IMR-90 (cell line): ENCODE measurements at regions not wholly inside any gene's neighbourhood (a gene's known extent, or its start where the extent isn't known, plus 50 kb on each side); places are given as distances from the start of the nearest gene placed in this dataset.

ENCODE experiments used
- ATAC-seq: fragments of 200-7000 bp; cut with Tn5 transposase; 2 replicates; pipeline ENCODE4 v1.9.1; 2020; ENCODE audit warnings: low read depth, mild to moderate bottlenecking, moderate library complexity
- BruUV-seq: library from RNA; stranded (reverse); fragments of 400-500 nt; replicated peaks from 2 replicates; lab custom pipeline; 2021; lab: Mats Ljungman, UMichigan
- CTCF ChIA-PET: fragments of 300-600 bp; formaldehyde crosslinking; extraction: SDS; loops from one replicate; lab custom pipeline; 2021; ENCODE audit warnings: antibody characterized with exemption; lab: Yijun Ruan, JAX
- POLR2A ChIA-PET: fragments of 300-600 bp; sonication (Branson Sonifier 250); formaldehyde crosslinking; loops from one replicate; lab custom pipeline; 2022; ENCODE audit warnings: antibody characterized with exemption; ENCODE audit not compliant: unreplicated experiment; lab: Charles Lee
- DNase-seq: peaks from one replicate; pipeline ENCODE4 v3.0.0; 2013
- H2AFZ ChIP-seq: replicated peaks from 2 replicates; pipeline ENCODE3; 2013; ENCODE audit warnings: low read length, mild to moderate bottlenecking; ENCODE audit not compliant: poor library complexity
- H2AK5ac ChIP-seq: 2 replicates; pipeline ENCODE4 v1.6.1; 2013; ENCODE audit warnings: low read depth, low read length, inconsistent platforms
- H2AK9ac ChIP-seq: replicated peaks from 2 replicates; pipeline ENCODE3; 2013; ENCODE audit warnings: mild to moderate bottlenecking, low read depth, low read length, moderate library complexity; ENCODE audit not compliant: poor library complexity
- H2BK120ac ChIP-seq: 2 replicates; pipeline ENCODE4 v1.6.1; 2013; ENCODE audit warnings: low read depth, low read length, inconsistent platforms
- H2BK15ac ChIP-seq: 3 replicates; pipeline ENCODE4 v1.6.1; 2013; ENCODE audit warnings: low read depth, low read length, inconsistent platforms
- H2BK20ac ChIP-seq: 2 replicates; pipeline ENCODE4 v1.6.1; 2013; ENCODE audit warnings: low read depth, mild to moderate bottlenecking, inconsistent platforms, low read length, moderate library complexity
- H2BK5ac ChIP-seq: 2 replicates; pipeline ENCODE4 v1.6.1; 2013; ENCODE audit warnings: mild to moderate bottlenecking, low read depth, low read length, inconsistent platforms; ENCODE audit not compliant: poor library complexity, severe bottlenecking
- H3K14ac ChIP-seq: replicated peaks from 2 replicates; pipeline ENCODE4 v1.6.1; 2013; ENCODE audit warnings: low read depth, low read length, inconsistent platforms
- H3K18ac ChIP-seq: 2 replicates; pipeline ENCODE4 v1.6.1; 2013; ENCODE audit warnings: low read depth, low read length, control low read depth
- H3K23ac ChIP-seq: 2 replicates; pipeline ENCODE4 v1.6.1; 2013; ENCODE audit warnings: low read depth, low read length, inconsistent platforms
- H3K27ac ChIP-seq: 2 replicates; pipeline ENCODE4 v1.5.1; 2013; ENCODE audit warnings: mild to moderate bottlenecking, control low read depth, low read length; ENCODE audit not compliant: insufficient read depth
- H3K27me3 ChIP-seq: 2 replicates; pipeline ENCODE4 v1.6.1; 2013; ENCODE audit warnings: low read length; ENCODE audit not compliant: control insufficient read depth, insufficient read depth
- H3K36me3 ChIP-seq: 2 replicates; pipeline ENCODE4 v1.6.1; 2013; ENCODE audit warnings: low read length, mixed read lengths; ENCODE audit not compliant: control insufficient read depth, insufficient read depth
- H3K4ac ChIP-seq: 2 replicates; pipeline ENCODE4 v1.6.1; 2013; ENCODE audit warnings: low read depth, low read length, inconsistent platforms
- H3K4me1 ChIP-seq: 2 replicates; pipeline ENCODE4 v1.6.1; 2013; ENCODE audit warnings: low read length, mixed read lengths; ENCODE audit not compliant: control insufficient read depth, insufficient read depth
- H3K4me2 ChIP-seq: 2 replicates; pipeline ENCODE4 v1.6.1; 2013; ENCODE audit warnings: low read depth, mild to moderate bottlenecking, control low read depth, low read length, moderate library complexity
- H3K4me3 ChIP-seq: 2 replicates; pipeline ENCODE4 v1.5.1; 2013; ENCODE audit warnings: low read depth, mild to moderate bottlenecking, control low read depth, low read length, moderate library complexity; ENCODE audit not compliant: insufficient read depth
- H3K56ac ChIP-seq: 2 replicates; pipeline ENCODE4 v1.6.1; 2013; ENCODE audit warnings: low read length, inconsistent platforms; ENCODE audit not compliant: insufficient read depth; ENCODE audit errors: extremely low read depth
- H3K79me1 ChIP-seq, 2 experiments: 2 replicates each; pipeline ENCODE4 v1.6.1; 2013; ENCODE audit warnings: low read length in 2 of 2, inconsistent platforms in 1 of 2, low read depth in 1 of 2
- H3K9ac ChIP-seq: 2 replicates; pipeline ENCODE4 v1.6.1; 2013; ENCODE audit warnings: low read depth, low read length, control low read depth
- H3K9me1 ChIP-seq: 2 replicates; pipeline ENCODE4 v1.6.1; 2013; ENCODE audit warnings: low read length, inconsistent platforms; ENCODE audit not compliant: insufficient read depth
- H3K9me3 ChIP-seq: 2 replicates; pipeline ENCODE4 v1.6.1; 2013; ENCODE audit warnings: low read length; ENCODE audit not compliant: control insufficient read depth, insufficient read depth
- H4K20me1 ChIP-seq: 2 replicates; pipeline ENCODE4 v1.6.1; 2013; ENCODE audit warnings: low read length, inconsistent platforms; ENCODE audit not compliant: insufficient read depth
- H4K5ac ChIP-seq: 2 replicates; pipeline ENCODE4 v1.6.1; 2013; ENCODE audit warnings: mild to moderate bottlenecking, low read depth, low read length, control low read depth
- H4K8ac ChIP-seq, 2 experiments: 2 replicates each; pipeline ENCODE4 v1.6.1; 2013; ENCODE audit warnings: low read depth in 2 of 2, low read length in 2 of 2, control low read depth in 1 of 2, inconsistent platforms in 1 of 2
- H4K91ac ChIP-seq: 2 replicates; pipeline ENCODE4 v1.6.1; 2013; ENCODE audit warnings: low read depth, low read length, inconsistent platforms; ENCODE audit not compliant: insufficient read depth
- BHLHE40 ChIP-seq: fragments of 150-350 bp; IDR thresholded peaks from 2 replicates; pipeline ENCODE4 v1.6.1; 2016; ENCODE audit warnings: mild to moderate bottlenecking, low read depth, low read length
- CEBPB ChIP-seq: IDR thresholded peaks from 2 replicates; pipeline ENCODE4 v1.6.1; 2012; ENCODE audit warnings: low read depth, low read length, improper control_type of control experiment
- ELK1 ChIP-seq: fragments of 150-350 bp; IDR thresholded peaks from 2 replicates; pipeline ENCODE4 v1.6.1; 2016; ENCODE audit warnings: low read depth, mild to moderate bottlenecking, low read length, moderate library complexity, borderline replicate concordance
- FOS ChIP-seq: fragments of 150-350 bp; IDR thresholded peaks from 2 replicates; pipeline ENCODE4 v1.6.1; 2016; ENCODE audit warnings: low read depth, low read length
- MXI1 ChIP-seq: IDR thresholded peaks from 2 replicates; pipeline ENCODE4 v1.6.1; 2012; ENCODE audit warnings: low read depth, mild to moderate bottlenecking, low read length, moderate library complexity, borderline replicate concordance
- NFE2L2 ChIP-seq: fragments of 150-350 bp; IDR thresholded peaks from 2 replicates; pipeline ENCODE4 v1.6.1; 2016; ENCODE audit warnings: low read depth, mild to moderate bottlenecking, low read length
- POLR2A ChIP-seq: IDR thresholded peaks from 2 replicates; pipeline ENCODE4 v1.6.1; 2012; ENCODE audit warnings: mild to moderate bottlenecking, low read depth, low read length
- RAD21 ChIP-seq: IDR thresholded peaks from 2 replicates; pipeline ENCODE4 v1.6.1; 2012; ENCODE audit warnings: low read length, improper control_type of control experiment
- RFX5 ChIP-seq: IDR thresholded peaks from 2 replicates; pipeline ENCODE4 v1.8.0; 2012; ENCODE audit warnings: low read depth, mild to moderate bottlenecking, low read length, moderate library complexity
- SMC3 ChIP-seq: fragments of 150-350 bp; IDR thresholded peaks from 2 replicates; pipeline ENCODE4 v1.6.1; 2016; ENCODE audit warnings: low read depth, mild to moderate bottlenecking, antibody characterized with exemption, low read length, moderate library complexity
- USF2 ChIP-seq: fragments of 150-350 bp; IDR thresholded peaks from 2 replicates; pipeline ENCODE4 v1.6.1; 2017; ENCODE audit warnings: mild to moderate bottlenecking, antibody characterized with exemption, low read length, low read depth
- WGBS, 2 experiments: methylation state at CpG; one replicate each; pipeline versions ENCODE4 v1.1.5 to v1.1.7; 2013; ENCODE audit warnings: missing lambda C conversion rate in 2 of 2; ENCODE audit not compliant: insufficient read length in 1 of 2; ENCODE audit errors: extremely low coverage in 2 of 2; 5-methylcytosine and 5-hydroxymethylcytosine counted together
- dilution Hi-C: fragments of 300-500 bp; cut with HindIII; formaldehyde crosslinking; loops from one replicate; pipeline ENCODE4 v1.14.3; 2018; ENCODE audit warnings: low sequenced_read_pairs; ENCODE audit not compliant: unreplicated experiment
- in situ Hi-C: fragments of 300-500 bp; cut with MboI; formaldehyde crosslinking; loops from 3 replicates; pipeline ENCODE4 v1.14.3; 2019; ENCODE audit warnings: low sequenced_read_pairs, inconsistent platforms, mixed read lengths
- intact Hi-C: fragments of 100-400 bp; cut with micrococcal nuclease; formaldehyde crosslinking; loops from 2 replicates; pipeline ENCODE4 v1.10.0; 2022

- Histone ChIP-seq H3K9me1 (no peaks in the 10 kb centered on the region), H3K27me3 (no peaks in the 10 kb centered on the region), H3K56ac (no peak overlapping the region), H2BK20ac (no peak overlapping the region), H4K91ac (no peak overlapping the region), H2BK5ac (no peak overlapping the region), H3K14ac (no peak overlapping the region), H3K9ac (no peak overlapping the region), H3K27ac (no peak overlapping the region), H3K23ac (no peak overlapping the region), H3K4ac (no peak overlapping the region), H3K4me2 (no peak overlapping the region), H4K5ac (no peak overlapping the region), H3K9me3 (peaks cover 3% of the 10 kb centered on the region; the same call in 1 of the 2 replicates), H2BK15ac (no peak overlapping the region), H2AFZ (no peak overlapping the region), H3K18ac (no peak overlapping the region), H4K8ac (no peak overlapping the region), H2BK120ac (no peak overlapping the region), H4K20me1 (no peaks in the 10 kb centered on the region), H3K4me1 (no peaks in the 10 kb centered on the region), H2AK9ac (no peak overlapping the region), H3K79me1 (no peaks in the 10 kb centered on the region), H3K36me3 (no peaks in the 10 kb centered on the region), H3K4me3 (no peak overlapping the region), H2AK5ac (no peak overlapping the region)
- intact Hi-C loops: no loop called here
- DNase-seq (no peak), ATAC-seq (no peak)
- BruUV-seq: no TSS peak
- CTCF ChIA-PET: no interaction called here
- dilution Hi-C loops: no loop called here
- TF ChIP-seq CEBPB (no peak), RAD21 (no peak), NFE2L2 (no peak), POLR2A (no peak), BHLHE40 (no peak), MXI1 (no peak), USF2 (no peak), FOS (no peak), ELK1 (no peak), RFX5 (no peak), SMC3 (no peak)
- in situ Hi-C loops: no loop called here
- no CpG with 5 or more reads among the region's 4 CpGs for WGBS, 2 experiments
- POLR2A ChIA-PET: no interaction called here
Measured at GRCh38 chr3:104126463-104126862, 1240.2 kb upstream of the ALCAM start.
